ENCODE measurements at regions not wholly inside any gene's neighbourhood (a gene's known extent, or its start where the extent isn't known, plus 50 kb on each side); places are given as distances from the start of the nearest gene placed in this dataset.

DNA sequence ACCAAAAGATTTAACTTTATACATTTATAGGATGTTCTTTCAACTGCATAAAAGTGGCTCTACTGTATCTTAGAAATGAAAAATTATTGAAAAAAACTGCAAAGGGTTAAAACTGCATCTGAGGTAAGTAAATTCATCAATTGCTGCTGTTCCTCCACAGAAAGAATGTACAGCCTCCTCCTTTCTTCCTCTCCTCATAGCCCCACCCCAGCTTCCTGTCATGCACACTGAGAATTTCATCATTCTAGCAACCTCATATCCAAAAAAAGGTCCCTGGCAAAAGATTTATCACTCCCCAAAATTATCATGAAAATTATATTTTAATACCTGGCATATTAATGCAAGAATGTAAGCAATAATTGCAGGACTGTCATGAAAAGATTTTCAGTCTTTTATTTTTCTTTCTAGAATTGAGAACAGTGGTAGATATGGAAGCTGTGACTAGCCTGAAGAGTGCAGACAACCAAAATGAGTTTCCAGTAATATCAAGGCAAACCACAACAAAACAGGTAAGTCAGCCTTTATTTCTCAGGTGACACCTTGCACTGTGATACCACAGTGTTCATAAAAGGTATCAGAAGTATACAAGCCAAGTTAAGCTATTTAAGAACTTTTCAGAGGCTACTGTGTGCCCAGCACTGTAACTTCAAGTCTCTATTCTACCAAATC, 110.8 kb downstream of the SUCLA2 start:
- TF ChIP-seq, protein P1, sequence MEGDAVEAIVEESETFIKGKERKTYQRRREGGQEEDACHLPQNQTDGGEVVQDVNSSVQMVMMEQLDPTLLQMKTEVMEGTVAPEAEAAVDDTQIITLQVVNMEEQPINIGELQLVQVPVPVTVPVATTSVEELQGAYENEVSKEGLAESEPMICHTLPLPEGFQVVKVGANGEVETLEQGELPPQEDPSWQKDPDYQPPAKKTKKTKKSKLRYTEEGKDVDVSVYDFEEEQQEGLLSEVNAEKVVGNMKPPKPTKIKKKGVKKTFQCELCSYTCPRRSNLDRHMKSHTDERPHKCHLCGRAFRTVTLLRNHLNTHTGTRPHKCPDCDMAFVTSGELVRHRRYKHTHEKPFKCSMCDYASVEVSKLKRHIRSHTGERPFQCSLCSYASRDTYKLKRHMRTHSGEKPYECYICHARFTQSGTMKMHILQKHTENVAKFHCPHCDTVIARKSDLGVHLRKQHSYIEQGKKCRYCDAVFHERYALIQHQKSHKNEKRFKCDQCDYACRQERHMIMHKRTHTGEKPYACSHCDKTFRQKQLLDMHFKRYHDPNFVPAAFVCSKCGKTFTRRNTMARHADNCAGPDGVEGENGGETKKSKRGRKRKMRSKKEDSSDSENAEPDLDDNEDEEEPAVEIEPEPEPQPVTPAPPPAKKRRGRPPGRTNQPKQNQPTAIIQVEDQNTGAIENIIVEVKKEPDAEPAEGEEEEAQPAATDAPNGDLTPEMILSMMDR (IDR thresholded peaks at IDR 0.05), result no peak
- TF ChIP-seq POLR2A (IDR thresholded peaks at IDR 0.05), result no peak
- no peak for TF ChIP-seq POLR2AphosphoS5 (IDR thresholded peaks at IDR 0.05)
- TF ChIP-seq EP300 (IDR thresholded peaks at IDR 0.05), result no peak

Measured in sigmoid colon (tissue), 4 donors.